HCT116 (cell line): ENCODE measurements at regions not wholly inside any gene's neighbourhood (a gene's known extent, or its start where the extent isn't known, plus 50 kb on each side); places are given as distances from the start of the nearest gene placed in this dataset.

ENCODE experiments used
- ATAC-seq: fragments of 200-7000 bp; cut with Tn5 transposase; 2 replicates; pipeline ENCODE4 v1.9.1; 2020; ENCODE audit warnings: mild to moderate bottlenecking, moderate library complexity
- BruUV-seq: library from RNA; stranded (reverse); fragments of 400-500 nt; replicated peaks from 2 replicates; lab custom pipeline; 2021; lab: Mats Ljungman, UMichigan
- CTCF ChIA-PET: fragments of 300-600 bp; sonication (Branson Sonifier 250); formaldehyde crosslinking; loops from one replicate; lab custom pipeline; 2021; ENCODE audit warnings: antibody characterized with exemption; lab: Charles Lee
- POLR2A ChIA-PET: fragments of 300-600, 350-600 bp; sonication (Branson Sonifier 250); formaldehyde crosslinking; loops from one replicate; lab custom pipeline; 2021; ENCODE audit warnings: antibody characterized with exemption; lab: Charles Lee
- RAD21 ChIA-PET, 2 experiments: fragments of 300-600 bp; sonication (Branson Sonifier 250); formaldehyde crosslinking; loops; one replicate each; lab custom pipeline; 2023; ENCODE audit warnings: low total read pairs in 2 of 2; ENCODE audit not compliant: uncharacterized antibody in 2 of 2, unreplicated experiment in 2 of 2, low non-redundant PET in 1 of 2; lab: Charles Lee
- DNase-seq: peaks from one replicate; pipeline ENCODE4 v3.0.0-alpha.2; 2010; ENCODE audit warnings: low read depth, low spot score
- H2AFZ ChIP-seq: fragments of 200-600 bp; shearing (Covaris generic), sonication (generic); 2 replicates; pipeline ENCODE4 v1.6.1; 2017; ENCODE audit warnings: low read depth, mixed run types, mixed read lengths, antibody characterized with exemption, low read length; ENCODE audit not compliant: poor library complexity, severe bottlenecking
- H3K27ac ChIP-seq: 2 replicates; pipeline ENCODE4 v1.5.1; 2012; ENCODE audit warnings: low read depth, low read length
- H3K27me3 ChIP-seq: fragments of 200-600 bp; sonication (generic); 2 replicates; pipeline ENCODE4 v1.6.1; 2016; ENCODE audit warnings: mixed run types, low read length, mixed read lengths; ENCODE audit not compliant: insufficient read depth
- H3K36me3 ChIP-seq, 2 experiments: fragments of 200-500 bp in 1 of 2; fragments of 200-600 bp in 1 of 2; sonication (Bioruptor generic) in 1 of 2; sonication (generic) in 1 of 2; 2 replicates each; pipeline versions ENCODE4 v1.5.1 to v1.6.1; 2014 to 2016; ENCODE audit warnings: low read length in 2 of 2, inconsistent platforms in 1 of 2, mixed read lengths in 1 of 2, mixed run types in 1 of 2; ENCODE audit not compliant: insufficient read depth in 2 of 2, control insufficient read depth in 1 of 2
- H3K4me1 ChIP-seq, 2 experiments: fragments of 200-600 bp in 1 of 2; sonication (generic) in 1 of 2; 2 replicates each; pipeline versions ENCODE4 v1.5.1 to v1.6.1; 2012 to 2017; ENCODE audit warnings: low read length in 2 of 2, inconsistent platforms in 1 of 2, mild to moderate bottlenecking in 1 of 2, mixed read lengths in 1 of 2, mixed run types in 1 of 2, moderate library complexity in 1 of 2; ENCODE audit not compliant: insufficient read depth in 2 of 2, control insufficient read depth in 1 of 2
- H3K4me2 ChIP-seq: fragments of 200-600 bp; sonication (generic); 2 replicates; pipeline ENCODE4 v1.6.1; 2017; ENCODE audit warnings: mixed run types, low read length, mixed read lengths
- H3K4me3 ChIP-seq, 2 experiments: fragments of 200-600 bp in 1 of 2; sonication (generic) in 1 of 2; replicated peaks in 1 of 2; 2 replicates each; pipeline ENCODE4 v1.5.1; 2011 to 2016; ENCODE audit warnings: low read length in 2 of 2, control low read depth in 1 of 2, low read depth in 1 of 2, mild to moderate bottlenecking in 1 of 2, mixed read lengths in 1 of 2, mixed run types in 1 of 2
- H3K79me2 ChIP-seq: fragments of 200-600 bp; sonication (generic); 2 replicates; pipeline ENCODE4 v1.6.1; 2017; ENCODE audit warnings: mild to moderate bottlenecking, mixed run types, low read length, moderate library complexity, mixed read lengths; ENCODE audit not compliant: insufficient read depth
- H3K9ac ChIP-seq: fragments of 200-600 bp; sonication (generic); 2 replicates; pipeline ENCODE4 v1.6.1; 2016; ENCODE audit warnings: low read length, mixed read lengths
- H3K9me2 ChIP-seq: fragments of 200-600 bp; sonication (generic), shearing (Covaris generic); 2 replicates; pipeline ENCODE4 v1.6.1; 2017; ENCODE audit warnings: mixed run types, mild to moderate bottlenecking, moderate library complexity; ENCODE audit not compliant: insufficient read depth
- H3K9me3 ChIP-seq, 2 experiments: fragments of 200-500 bp in 1 of 2; fragments of 200-600 bp in 1 of 2; sonication (Bioruptor generic) in 1 of 2; sonication (generic) in 1 of 2; 2 replicates each; pipeline ENCODE4 v1.6.1; 2014 to 2017; ENCODE audit warnings: low read length in 2 of 2, mixed read lengths in 2 of 2, inconsistent platforms in 1 of 2, low read depth in 1 of 2, mild to moderate bottlenecking in 1 of 2, mixed run types in 1 of 2, moderate library complexity in 1 of 2; ENCODE audit not compliant: control insufficient read depth in 1 of 2, insufficient read depth in 1 of 2
- H4K20me1 ChIP-seq: fragments of 200-600 bp; sonication (generic), shearing (Covaris generic); 2 replicates; pipeline ENCODE4 v1.6.1; 2017; ENCODE audit warnings: mixed run types, mild to moderate bottlenecking, moderate library complexity; ENCODE audit not compliant: insufficient read depth
- EGR1 ChIP-seq: IDR thresholded peaks from 2 replicates; pipeline ENCODE4 v1.6.1; 2012; ENCODE audit warnings: low read depth
- ELF1 ChIP-seq: IDR thresholded peaks from 2 replicates; pipeline ENCODE4 v1.6.1; 2012; ENCODE audit warnings: low read depth, borderline replicate concordance
- EZH2phosphoT487 ChIP-seq: fragments of 200-600 bp; IDR thresholded peaks from 2 replicates; pipeline ENCODE4 v1.6.1; 2018; ENCODE audit warnings: antibody characterized with exemption, borderline replicate concordance
- FOSL1 ChIP-seq: IDR thresholded peaks from 2 replicates; pipeline ENCODE4 v1.6.1; 2012; ENCODE audit warnings: low read depth
- JUND ChIP-seq: IDR thresholded peaks from 2 replicates; pipeline ENCODE4 v1.6.1; 2012
- POLR2A ChIP-seq: IDR thresholded peaks from 2 replicates; pipeline ENCODE4 v1.7.0; 2011; ENCODE audit warnings: borderline replicate concordance; ENCODE audit not compliant: insufficient read depth, insufficient read length; ENCODE audit errors: extremely low read depth
- POLR2AphosphoS5 ChIP-seq: IDR thresholded peaks from 2 replicates; pipeline ENCODE4 v1.6.1; 2011; ENCODE audit warnings: mild to moderate bottlenecking, low read depth, low read length, moderate library complexity
- RAD21 ChIP-seq: IDR thresholded peaks from 2 replicates; pipeline ENCODE4 v1.6.1; 2012; ENCODE audit warnings: low read depth, mild to moderate bottlenecking
- SIN3A ChIP-seq: IDR thresholded peaks from 2 replicates; pipeline ENCODE4 v1.6.1; 2012; ENCODE audit warnings: low read depth
- SP1 ChIP-seq: IDR thresholded peaks from 2 replicates; pipeline ENCODE4 v1.6.1; 2012; ENCODE audit warnings: low read depth
- TCF7L2 ChIP-seq: IDR thresholded peaks from 2 replicates; pipeline ENCODE4 v1.7.0; 2011; ENCODE audit warnings: borderline replicate concordance, inconsistent platforms; ENCODE audit not compliant: insufficient read depth, insufficient read length; ENCODE audit errors: extremely low read depth
- YY1 ChIP-seq: IDR thresholded peaks from 2 replicates; pipeline ENCODE4 v1.6.1; 2011; ENCODE audit warnings: low read length, low read depth, moderate library complexity, mild to moderate bottlenecking; ENCODE audit not compliant: insufficient replicate concordance; ENCODE audit errors: extremely low read depth
- ZNF274 ChIP-seq: fragments of 200-500 bp; sonication (Bioruptor generic); IDR thresholded peaks from 2 replicates; pipeline ENCODE4 v1.6.1; 2014; ENCODE audit warnings: mild to moderate bottlenecking, low read depth, low read length, inconsistent platforms
- intact Hi-C: fragments of 100-400 bp; cut with micrococcal nuclease; formaldehyde crosslinking; loops from 2 replicates; pipeline ENCODE4 v1.10.0; 2022
- TF ChIP-seq, protein P1 (sequence below), 3 experiments: fragments of 200-600 bp in 1 of 3; sonication (generic) in 1 of 3; IDR thresholded peaks in 2 of 3; conservative IDR thresholded peaks in 1 of 3; 2 replicates each; pipeline ENCODE4 v1.5.1; 2012 to 2017; ENCODE audit warnings: low read depth in 2 of 3, low read length in 2 of 3, antibody characterized with exemption in 1 of 3, borderline replicate concordance in 1 of 3, control low read depth in 1 of 3, mild to moderate bottlenecking in 1 of 3, mixed read lengths in 1 of 3, mixed run types in 1 of 3, moderate library complexity in 1 of 3; ENCODE audit not compliant: insufficient read depth in 1 of 3
- TF ChIP-seq, protein P2 (sequence below): IDR thresholded peaks from 2 replicates; pipeline ENCODE4 v1.6.1; 2011; ENCODE audit warnings: mild to moderate bottlenecking, low read length, moderate library complexity; ENCODE audit not compliant: insufficient replicate concordance; ENCODE audit errors: extremely low read depth
- TF ChIP-seq, protein P3 (sequence below): IDR thresholded peaks from 2 replicates; pipeline ENCODE4 v1.6.1; 2012; ENCODE audit warnings: low read depth

DNA sequence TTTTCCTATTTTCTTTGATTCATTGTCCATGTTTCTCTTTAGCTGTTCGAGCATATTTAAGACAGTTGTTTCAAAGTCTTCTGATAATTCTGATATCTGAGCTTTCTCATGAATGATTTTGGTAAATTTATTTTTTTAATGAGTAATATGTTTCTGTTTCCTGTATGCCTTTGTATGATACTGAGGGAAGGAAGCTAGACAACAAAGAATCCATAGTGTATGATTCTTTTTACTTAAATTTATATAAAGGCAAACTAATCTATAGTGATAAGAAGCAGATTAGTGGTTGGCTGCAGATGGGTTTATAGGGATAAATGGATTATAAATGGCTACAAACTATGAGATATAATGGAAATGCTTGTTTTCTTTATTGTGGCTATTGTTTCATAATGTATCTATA, 352.7 kb upstream of the CDH2 start (continued):
- TF ChIP-seq, protein P1, sequence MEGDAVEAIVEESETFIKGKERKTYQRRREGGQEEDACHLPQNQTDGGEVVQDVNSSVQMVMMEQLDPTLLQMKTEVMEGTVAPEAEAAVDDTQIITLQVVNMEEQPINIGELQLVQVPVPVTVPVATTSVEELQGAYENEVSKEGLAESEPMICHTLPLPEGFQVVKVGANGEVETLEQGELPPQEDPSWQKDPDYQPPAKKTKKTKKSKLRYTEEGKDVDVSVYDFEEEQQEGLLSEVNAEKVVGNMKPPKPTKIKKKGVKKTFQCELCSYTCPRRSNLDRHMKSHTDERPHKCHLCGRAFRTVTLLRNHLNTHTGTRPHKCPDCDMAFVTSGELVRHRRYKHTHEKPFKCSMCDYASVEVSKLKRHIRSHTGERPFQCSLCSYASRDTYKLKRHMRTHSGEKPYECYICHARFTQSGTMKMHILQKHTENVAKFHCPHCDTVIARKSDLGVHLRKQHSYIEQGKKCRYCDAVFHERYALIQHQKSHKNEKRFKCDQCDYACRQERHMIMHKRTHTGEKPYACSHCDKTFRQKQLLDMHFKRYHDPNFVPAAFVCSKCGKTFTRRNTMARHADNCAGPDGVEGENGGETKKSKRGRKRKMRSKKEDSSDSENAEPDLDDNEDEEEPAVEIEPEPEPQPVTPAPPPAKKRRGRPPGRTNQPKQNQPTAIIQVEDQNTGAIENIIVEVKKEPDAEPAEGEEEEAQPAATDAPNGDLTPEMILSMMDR (IDR thresholded peaks at IDR 0.05 in 2 of 3, conservative IDR thresholded peaks at IDR 0.05 in 1 of 3; ENCODE audit: borderline replicate concordance in 1 of 3, insufficient read depth in 1 of 3, low read depth in 2 of 3, low read length in 2 of 3): no peak
- TF ChIP-seq RAD21: no peak

DNA sequence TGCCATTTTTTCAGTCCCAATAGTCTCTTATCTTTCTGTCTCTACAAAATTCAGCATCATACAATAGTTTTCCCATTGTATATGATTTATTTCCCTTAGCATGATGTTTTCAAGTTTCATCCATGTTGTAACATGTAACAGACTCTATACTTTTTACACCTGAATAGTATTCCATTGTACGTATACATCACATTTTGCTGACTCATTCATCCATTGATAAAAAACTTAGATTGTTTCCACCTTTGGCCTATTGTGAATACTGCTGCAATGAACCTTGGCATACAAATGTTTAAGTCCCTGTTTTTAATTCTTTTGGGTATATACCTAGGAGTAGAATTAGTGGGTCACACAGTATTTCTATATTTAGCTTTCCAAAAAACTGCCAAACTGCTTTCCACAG, 349.3 kb upstream of the CDH2 start:
- H3K9ac ChIP-seq: no peak overlapping the region
- BruUV-seq: no TSS peak
- intact Hi-C loops: no loop called here
- no peak for TF ChIP-seq RAD21
- no peak for TF ChIP-seq EZH2phosphoT487
- TF ChIP-seq, protein P2, sequence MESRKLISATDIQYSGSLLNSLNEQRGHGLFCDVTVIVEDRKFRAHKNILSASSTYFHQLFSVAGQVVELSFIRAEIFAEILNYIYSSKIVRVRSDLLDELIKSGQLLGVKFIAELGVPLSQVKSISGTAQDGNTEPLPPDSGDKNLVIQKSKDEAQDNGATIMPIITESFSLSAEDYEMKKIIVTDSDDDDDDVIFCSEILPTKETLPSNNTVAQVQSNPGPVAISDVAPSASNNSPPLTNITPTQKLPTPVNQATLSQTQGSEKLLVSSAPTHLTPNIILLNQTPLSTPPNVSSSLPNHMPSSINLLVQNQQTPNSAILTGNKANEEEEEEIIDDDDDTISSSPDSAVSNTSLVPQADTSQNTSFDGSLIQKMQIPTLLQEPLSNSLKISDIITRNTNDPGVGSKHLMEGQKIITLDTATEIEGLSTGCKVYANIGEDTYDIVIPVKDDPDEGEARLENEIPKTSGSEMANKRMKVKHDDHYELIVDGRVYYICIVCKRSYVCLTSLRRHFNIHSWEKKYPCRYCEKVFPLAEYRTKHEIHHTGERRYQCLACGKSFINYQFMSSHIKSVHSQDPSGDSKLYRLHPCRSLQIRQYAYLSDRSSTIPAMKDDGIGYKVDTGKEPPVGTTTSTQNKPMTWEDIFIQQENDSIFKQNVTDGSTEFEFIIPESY: no peak
- TF ChIP-seq JUND: no peak
- TF ChIP-seq EGR1: no peak
- no peak for TF ChIP-seq SIN3A
- TF ChIP-seq ZNF274: no peak
- TF ChIP-seq POLR2AphosphoS5: no peak
- no peak for TF ChIP-seq POLR2A
- TF ChIP-seq, protein P3, sequence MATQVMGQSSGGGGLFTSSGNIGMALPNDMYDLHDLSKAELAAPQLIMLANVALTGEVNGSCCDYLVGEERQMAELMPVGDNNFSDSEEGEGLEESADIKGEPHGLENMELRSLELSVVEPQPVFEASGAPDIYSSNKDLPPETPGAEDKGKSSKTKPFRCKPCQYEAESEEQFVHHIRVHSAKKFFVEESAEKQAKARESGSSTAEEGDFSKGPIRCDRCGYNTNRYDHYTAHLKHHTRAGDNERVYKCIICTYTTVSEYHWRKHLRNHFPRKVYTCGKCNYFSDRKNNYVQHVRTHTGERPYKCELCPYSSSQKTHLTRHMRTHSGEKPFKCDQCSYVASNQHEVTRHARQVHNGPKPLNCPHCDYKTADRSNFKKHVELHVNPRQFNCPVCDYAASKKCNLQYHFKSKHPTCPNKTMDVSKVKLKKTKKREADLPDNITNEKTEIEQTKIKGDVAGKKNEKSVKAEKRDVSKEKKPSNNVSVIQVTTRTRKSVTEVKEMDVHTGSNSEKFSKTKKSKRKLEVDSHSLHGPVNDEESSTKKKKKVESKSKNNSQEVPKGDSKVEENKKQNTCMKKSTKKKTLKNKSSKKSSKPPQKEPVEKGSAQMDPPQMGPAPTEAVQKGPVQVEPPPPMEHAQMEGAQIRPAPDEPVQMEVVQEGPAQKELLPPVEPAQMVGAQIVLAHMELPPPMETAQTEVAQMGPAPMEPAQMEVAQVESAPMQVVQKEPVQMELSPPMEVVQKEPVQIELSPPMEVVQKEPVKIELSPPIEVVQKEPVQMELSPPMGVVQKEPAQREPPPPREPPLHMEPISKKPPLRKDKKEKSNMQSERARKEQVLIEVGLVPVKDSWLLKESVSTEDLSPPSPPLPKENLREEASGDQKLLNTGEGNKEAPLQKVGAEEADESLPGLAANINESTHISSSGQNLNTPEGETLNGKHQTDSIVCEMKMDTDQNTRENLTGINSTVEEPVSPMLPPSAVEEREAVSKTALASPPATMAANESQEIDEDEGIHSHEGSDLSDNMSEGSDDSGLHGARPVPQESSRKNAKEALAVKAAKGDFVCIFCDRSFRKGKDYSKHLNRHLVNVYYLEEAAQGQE: no peak
- TF ChIP-seq SP1: no peak
- no peak for TF ChIP-seq FOSL1
- TF ChIP-seq YY1: no peak
- TF ChIP-seq ELF1: no peak
- TF ChIP-seq TCF7L2: no peak
- TF ChIP-seq, all 23 proteins: peak for 0
- ChIA-PET POLR2A (no interaction called here), CTCF (no interaction called here), RAD21 (no interaction called here)
- H4K20me1 ChIP-seq: no peaks in the 10 kb centered on the region
- no peak overlapping the region for H3K4me3 ChIP-seq
- H3K79me2 ChIP-seq: no peaks in the 10 kb centered on the region
- H3K4me1 ChIP-seq: no peaks in the 10 kb centered on the region
- no peaks in the 10 kb centered on the region for H3K9me2 ChIP-seq
- no peaks in the 10 kb centered on the region for H3K27me3 ChIP-seq
- H3K36me3 ChIP-seq: no peaks in the 10 kb centered on the region
- no peak overlapping the region for H3K27ac ChIP-seq
- H3K9me3 ChIP-seq: no peaks in the 10 kb centered on the region
- DNase-seq: no peak
- no peak overlapping the region for H3K4me2 ChIP-seq
- ATAC-seq: no peak
- no peak overlapping the region for H2AFZ ChIP-seq
